ENCODE measurements at regions not wholly inside any gene's neighbourhood (a gene's known extent, or its start where the extent isn't known, plus 50 kb on each side); places are given as distances from the start of the nearest gene placed in this dataset.
"Not testable (repeated sequence)": the region's sequence is repeated elsewhere in the genome, so short reads cannot be mapped to it uniquely, and the experiment has no call there.

DNA sequence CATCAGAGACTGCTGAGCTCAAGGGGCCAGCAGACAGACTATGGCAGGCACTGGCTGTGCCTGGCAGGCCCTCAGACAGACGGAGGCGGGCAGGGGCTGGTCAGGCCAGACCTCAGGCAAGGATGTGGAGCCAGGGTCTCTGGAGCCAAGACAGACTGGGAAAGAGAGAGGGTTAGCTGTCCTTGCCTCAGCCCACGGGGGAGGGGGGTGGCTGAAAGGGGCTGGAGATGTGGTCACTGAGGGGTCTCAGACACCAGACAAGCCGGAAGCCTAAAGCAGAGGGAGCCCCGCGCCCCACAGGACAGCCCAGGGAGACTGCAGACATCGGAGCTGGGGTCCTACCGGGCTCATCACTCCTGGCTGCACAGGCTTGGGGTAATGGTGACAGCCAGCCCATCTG lies 141.2 kb upstream of the FOXD4L5 start:
- H3K4me3 ChIP-seq (ENCODE audit: control insufficient read depth, low read depth, low read length): no peak overlapping the region
- TF ChIP-seq, protein P1, sequence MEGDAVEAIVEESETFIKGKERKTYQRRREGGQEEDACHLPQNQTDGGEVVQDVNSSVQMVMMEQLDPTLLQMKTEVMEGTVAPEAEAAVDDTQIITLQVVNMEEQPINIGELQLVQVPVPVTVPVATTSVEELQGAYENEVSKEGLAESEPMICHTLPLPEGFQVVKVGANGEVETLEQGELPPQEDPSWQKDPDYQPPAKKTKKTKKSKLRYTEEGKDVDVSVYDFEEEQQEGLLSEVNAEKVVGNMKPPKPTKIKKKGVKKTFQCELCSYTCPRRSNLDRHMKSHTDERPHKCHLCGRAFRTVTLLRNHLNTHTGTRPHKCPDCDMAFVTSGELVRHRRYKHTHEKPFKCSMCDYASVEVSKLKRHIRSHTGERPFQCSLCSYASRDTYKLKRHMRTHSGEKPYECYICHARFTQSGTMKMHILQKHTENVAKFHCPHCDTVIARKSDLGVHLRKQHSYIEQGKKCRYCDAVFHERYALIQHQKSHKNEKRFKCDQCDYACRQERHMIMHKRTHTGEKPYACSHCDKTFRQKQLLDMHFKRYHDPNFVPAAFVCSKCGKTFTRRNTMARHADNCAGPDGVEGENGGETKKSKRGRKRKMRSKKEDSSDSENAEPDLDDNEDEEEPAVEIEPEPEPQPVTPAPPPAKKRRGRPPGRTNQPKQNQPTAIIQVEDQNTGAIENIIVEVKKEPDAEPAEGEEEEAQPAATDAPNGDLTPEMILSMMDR (conservative IDR thresholded peaks at IDR 0.05; ENCODE audit: control insufficient read depth, insufficient read depth, low read depth, low read length): no peak
- DNase-seq (ENCODE audit: low read depth): no peak

DNA sequence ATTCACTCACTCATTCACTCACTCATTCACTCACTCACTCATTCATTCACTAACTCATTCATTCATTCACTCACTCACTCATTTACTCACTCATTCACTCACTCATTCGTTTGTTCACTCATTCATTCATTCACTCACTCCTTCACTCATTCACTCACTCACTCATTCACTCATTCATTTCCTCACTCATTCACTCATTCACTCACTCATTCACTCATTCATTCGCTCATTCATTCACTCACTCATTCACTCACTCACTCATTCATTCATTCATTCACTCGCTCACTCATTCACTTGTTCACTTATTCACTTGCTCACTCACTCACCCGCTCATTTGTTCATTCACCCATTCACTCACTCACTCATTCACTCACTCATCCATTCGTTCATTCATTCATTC lies 140.2 kb upstream of the FOXD4L5 start:
- not testable (repeated sequence) for H3K4me3 ChIP-seq (ENCODE audit: control insufficient read depth, low read depth, low read length); DNase-seq (ENCODE audit: low read depth)

DNA sequence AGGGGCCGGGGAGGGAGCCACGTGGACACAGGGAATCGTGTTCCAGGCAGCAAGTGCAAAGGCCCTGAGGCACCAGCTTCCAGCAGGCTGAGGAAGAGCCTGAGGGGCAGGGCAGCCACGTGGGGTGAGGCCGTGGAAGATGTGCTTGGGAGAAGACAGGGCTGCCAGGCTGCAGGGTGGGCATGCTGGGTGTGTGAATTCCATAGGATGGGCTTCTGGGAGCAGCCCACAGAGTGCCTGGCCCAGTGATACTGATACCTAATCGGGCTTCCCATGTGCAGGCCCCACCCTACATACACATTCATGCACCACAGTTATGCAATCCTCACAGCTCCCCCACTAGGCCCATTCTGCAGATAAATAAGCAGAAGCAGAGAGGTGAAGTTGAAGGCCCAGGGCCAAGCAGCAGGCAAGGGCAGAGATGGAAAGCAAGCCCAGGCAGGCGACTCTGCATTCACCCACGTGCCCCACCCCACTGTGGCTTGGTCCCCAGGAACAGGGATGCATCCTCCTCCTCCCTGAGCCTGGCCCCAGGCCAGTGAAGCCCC lies 139.5 kb upstream of the FOXD4L5 start:
- H3K4me3 ChIP-seq (ENCODE audit: control insufficient read depth, low read depth, low read length); DNase-seq (ENCODE audit: low read depth): not testable (repeated sequence)

DNA sequence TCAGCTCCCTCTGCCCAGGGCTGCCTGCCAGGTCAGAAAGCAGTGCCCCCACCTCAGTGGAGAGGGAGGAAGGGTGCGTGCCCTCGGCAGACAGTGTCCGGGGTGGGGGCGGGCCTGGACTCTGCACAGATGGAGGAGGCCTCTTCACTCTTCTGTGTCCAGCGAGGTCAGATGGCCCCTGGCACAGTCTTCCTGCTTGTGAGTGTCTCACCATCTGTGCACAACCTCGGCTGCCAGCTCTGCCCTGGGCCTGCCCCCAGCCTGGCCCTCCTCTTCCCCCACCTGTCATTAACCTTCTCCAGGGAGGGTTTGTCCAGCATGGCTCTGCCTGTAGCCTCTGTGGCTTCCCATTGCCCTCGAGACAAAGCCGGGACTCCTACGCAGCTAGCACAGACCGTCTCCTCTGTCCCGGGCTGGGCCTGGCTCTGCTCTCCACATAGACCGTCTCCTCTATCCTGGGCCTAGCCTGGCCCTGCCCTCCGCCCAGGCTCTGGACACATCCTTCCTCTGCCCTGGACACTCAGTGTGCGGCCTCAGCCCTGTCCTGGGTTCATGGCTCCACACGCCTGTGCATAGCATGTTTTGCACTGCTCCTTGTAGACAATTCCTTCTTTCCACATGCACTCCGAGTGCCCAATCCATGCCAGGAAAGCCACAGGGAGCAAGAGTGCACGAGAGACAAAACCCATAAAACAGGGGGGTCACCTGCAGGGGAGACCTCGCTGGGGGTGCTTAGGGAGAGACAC lies 138.9 kb upstream of the FOXD4L5 start:
- not testable (repeated sequence) for H3K4me3 ChIP-seq (ENCODE audit: control insufficient read depth, low read depth, low read length); DNase-seq (ENCODE audit: low read depth)

DNA sequence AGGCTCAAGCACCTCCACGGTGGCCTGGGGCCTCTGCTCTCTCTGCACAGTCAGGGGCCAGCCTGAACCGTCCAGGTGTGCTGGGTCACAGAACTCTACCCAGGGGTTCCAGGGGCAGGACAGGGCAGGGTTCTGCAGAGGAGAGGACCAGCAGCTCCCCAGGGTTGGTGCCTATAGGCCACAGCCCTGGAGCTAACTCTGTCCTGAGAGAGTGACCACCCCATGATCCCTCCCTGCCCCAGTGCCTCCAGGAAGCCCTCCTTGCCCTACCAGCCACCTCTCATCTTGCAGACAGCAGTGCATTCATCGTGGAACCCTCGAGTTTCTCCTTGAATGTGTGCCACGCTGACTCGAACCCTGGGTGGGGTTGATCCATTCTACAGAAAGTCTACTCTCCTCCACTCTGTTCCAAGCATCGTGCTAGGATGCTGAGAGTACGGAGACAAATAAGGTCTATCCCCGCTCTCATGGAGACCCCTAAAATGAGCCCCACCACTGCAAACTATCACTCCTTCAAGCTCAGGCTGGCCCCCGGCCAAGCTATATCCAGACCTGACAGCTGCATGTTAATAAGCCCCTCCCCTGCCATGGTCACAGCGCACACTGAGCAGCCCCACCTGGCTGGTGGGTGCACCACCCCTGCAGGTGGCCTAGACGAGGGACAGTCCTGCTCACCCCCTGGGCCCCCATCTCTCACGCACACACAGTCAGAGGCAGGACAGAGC lies 138.1 kb upstream of the FOXD4L5 start:
- not testable (repeated sequence) for H3K4me3 ChIP-seq (ENCODE audit: control insufficient read depth, low read depth, low read length); DNase-seq (ENCODE audit: low read depth)

DNA sequence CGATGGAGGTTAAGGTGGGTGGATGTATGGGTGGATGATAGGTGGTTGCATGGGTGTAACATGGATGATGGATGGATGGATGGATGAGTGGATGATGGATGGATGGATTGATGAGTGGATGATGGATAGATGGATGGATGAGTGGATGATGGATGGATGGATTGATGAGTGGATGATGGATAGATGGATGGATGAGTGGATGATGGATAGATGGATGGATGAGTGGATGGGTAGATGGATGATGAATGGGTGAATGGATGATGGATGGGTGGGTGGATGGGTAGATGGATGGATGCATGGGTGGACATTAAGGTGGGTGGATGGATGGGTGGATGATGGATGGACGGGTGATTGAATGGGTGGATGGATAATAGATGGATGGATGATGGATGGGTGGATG lies 136.5 kb upstream of the FOXD4L5 start:
- H3K4me3 ChIP-seq (ENCODE audit: control insufficient read depth, low read depth, low read length); DNase-seq (ENCODE audit: low read depth): not testable (repeated sequence)

DNA sequence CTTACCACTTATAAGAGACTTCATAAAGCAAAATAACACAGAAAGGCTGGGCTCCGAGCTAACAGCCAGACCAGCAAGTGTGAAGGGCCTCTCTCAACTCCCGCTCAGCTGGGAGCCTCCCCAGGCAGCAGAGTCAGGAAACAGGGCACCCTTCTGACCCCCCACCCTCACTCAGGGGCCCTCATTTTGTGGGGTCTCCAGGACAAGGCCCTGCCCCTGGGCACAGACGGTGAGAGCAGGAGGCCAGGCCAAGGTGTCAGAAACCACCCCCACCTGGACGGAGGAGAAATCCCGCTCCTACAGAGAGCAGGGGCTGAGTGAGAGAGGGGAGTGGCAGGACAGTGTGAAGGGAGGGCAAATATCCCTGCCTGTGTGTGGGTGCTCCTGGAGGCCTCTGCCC lies 135.8 kb upstream of the FOXD4L5 start:
- no peak overlapping the region for H3K4me3 ChIP-seq (ENCODE audit: control insufficient read depth, low read depth, low read length)
- no peak for DNase-seq (ENCODE audit: low read depth)
- TF ChIP-seq, protein P1 (conservative IDR thresholded peaks at IDR 0.05; ENCODE audit: control insufficient read depth, insufficient read depth, low read depth, low read length): no peak

DNA sequence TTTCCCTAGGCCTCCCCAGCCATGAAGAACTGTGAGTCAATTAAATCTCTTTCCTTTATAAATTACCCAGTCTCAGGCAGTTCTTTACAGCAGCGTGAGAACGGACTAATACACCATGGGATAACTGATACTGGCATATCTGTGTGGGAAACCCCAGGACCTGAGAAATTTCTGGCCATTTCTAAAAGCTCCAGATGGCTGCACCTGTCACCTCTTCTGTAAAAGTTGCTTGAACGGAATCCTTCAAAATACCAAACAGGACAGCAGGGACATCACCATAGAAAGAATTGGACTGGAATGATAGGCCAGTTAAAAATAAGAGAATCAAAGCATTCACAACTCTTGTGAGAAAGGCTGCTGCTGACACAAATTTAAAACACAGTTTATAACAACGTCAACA lies 134.0 kb upstream of the FOXD4L5 start:
- not testable (repeated sequence) for H3K4me3 ChIP-seq (ENCODE audit: control insufficient read depth, low read depth, low read length); DNase-seq (ENCODE audit: low read depth)

DNA sequence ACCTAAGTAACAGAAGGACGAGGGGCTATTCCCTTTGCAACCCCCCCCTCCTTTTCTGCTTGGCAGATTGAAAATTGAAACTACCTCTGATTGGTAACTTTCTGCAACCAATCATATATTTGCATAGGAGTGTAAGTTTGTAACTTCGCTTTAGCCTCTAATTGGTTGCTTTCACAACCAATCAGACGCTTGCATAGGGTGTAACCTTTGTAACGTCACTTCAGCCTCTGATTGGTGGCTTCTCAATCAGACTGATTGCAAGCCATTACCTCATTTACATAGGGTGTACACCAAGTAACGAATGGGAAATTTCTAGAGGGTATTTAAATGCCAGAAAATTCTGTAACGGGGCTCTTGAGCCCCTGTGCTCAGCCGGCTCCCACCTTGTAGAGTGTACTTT lies 131.9 kb upstream of the FOXD4L5 start:
- DNase-seq (ENCODE audit: low read depth); H3K4me3 ChIP-seq (ENCODE audit: control insufficient read depth, low read depth, low read length): not testable (repeated sequence)

DNA sequence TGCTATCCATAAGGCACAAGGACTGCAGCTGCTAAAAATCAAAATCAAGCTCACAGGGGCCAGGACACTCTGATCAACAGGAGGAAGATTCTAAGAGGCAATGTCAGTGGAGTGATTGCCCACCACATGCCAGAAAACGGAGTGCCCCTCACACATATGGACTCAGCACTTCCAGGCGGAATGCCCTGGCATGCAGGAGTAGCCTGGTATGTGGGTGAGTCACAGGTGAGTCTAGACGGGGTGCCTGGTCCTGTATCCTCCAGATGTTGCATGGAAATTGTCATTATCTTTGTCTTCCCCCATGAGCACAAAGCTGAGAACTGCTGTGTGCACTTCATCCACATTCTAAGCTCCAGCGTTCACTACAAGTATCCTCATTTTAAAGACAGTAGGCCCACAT lies 129.2 kb upstream of the FOXD4L5 start:
- H3K4me3 ChIP-seq (ENCODE audit: control insufficient read depth, low read depth, low read length); DNase-seq (ENCODE audit: low read depth): not testable (repeated sequence)

DNA sequence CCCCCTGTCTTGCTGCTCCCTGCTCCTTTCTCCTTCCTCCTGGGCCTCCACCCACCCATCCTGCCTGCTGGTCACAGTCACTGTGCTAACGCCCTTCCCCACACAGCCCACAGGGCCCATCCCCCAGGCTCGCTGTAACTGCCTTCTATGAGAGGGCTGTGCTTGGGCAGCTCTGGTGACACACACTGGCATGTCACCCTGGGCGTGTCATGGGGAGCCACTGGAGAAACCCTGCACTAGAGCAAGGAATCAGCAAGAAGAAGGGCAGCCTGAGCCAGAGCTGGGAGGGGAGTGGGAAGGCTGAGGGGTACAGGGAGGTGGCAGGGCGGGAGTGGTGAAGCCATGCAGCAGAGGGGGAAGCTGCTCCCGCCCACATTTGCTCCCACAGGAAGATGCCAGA lies 128.4 kb upstream of the FOXD4L5 start:
- H3K4me3 ChIP-seq (ENCODE audit: control insufficient read depth, low read depth, low read length); DNase-seq (ENCODE audit: low read depth): not testable (repeated sequence)

DNA sequence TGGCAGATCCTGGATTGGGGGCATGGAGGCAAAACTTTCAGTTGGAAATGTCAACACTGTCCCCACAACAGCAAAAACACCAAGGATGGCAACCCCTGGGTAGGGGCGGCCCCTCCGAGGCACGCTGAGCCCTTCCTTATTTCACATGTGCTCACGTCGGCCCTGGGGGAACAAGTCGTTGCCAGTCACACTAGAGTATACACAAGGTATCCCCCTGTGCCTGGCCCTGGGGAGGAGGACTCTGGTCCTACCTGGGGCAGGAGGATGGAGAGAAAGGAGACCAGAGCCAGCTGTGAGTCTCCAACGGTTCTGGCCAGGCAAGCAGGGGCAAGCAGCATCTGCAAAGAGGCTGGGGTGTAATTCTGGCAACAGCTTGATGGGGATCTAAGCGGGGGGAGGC lies 126.9 kb upstream of the FOXD4L5 start:
- DNase-seq (ENCODE audit: low read depth): no peak
- TF ChIP-seq, protein P1 (conservative IDR thresholded peaks at IDR 0.05; ENCODE audit: control insufficient read depth, insufficient read depth, low read depth, low read length): no peak
- H3K4me3 ChIP-seq (ENCODE audit: control insufficient read depth, low read depth, low read length): no peak overlapping the region

All from fibroblast of mammary gland (primary cell).